GM12891 (cell line): ENCODE measurements at regions not wholly inside any gene's neighbourhood (a gene's known extent, or its start where the extent isn't known, plus 50 kb on each side); places are given as distances from the start of the nearest gene placed in this dataset.

Experiments used
- PAX5 ChIP-seq: IDR thresholded peaks from 2 replicates; pipeline ENCODE4 v1.6.1; 2011; ENCODE audit warnings: low read length, moderate library complexity, mild to moderate bottlenecking; ENCODE audit not compliant: insufficient read depth, severe bottlenecking
- POLR2A ChIP-seq: IDR thresholded peaks from 2 replicates; pipeline ENCODE4 v1.6.1; 2011; ENCODE audit warnings: low read depth, low read length, control low read depth
- POLR2AphosphoS5 ChIP-seq: IDR thresholded peaks from 2 replicates; pipeline ENCODE4 v1.6.1; 2011; ENCODE audit warnings: low read depth, low read length, control low read depth
- SPI1 ChIP-seq: IDR thresholded peaks from 2 replicates; pipeline ENCODE4 v1.6.1; 2011; ENCODE audit warnings: low read depth, low read length, control low read depth
- TAF1 ChIP-seq: IDR thresholded peaks from 2 replicates; pipeline ENCODE4 v1.6.1; 2011; ENCODE audit warnings: low read depth, low read length, control low read depth

- TF ChIP-seq POLR2A (no peak), TAF1 (no peak), POLR2AphosphoS5 (no peak), SPI1 (no peak), PAX5 (no peak)
Observed at GRCh38 chr3:20515834-20516233, 329.8 kb upstream of the SGO1 start.
